ENCODE measurements at regions not wholly inside any gene's neighbourhood (a gene's known extent, or its start where the extent isn't known, plus 50 kb on each side); places are given as distances from the start of the nearest gene placed in this dataset.

GRCh38 chr4:185999207-185999606 is 69.7 kb upstream of the TLR3 start:
- TF ChIP-seq EZH2phosphoT487 (IDR thresholded peaks at IDR 0.05; ENCODE audit: insufficient read depth, low read depth), result no peak
- no peak for TF ChIP-seq EZH2 (IDR thresholded peaks at IDR 0.05; ENCODE audit: insufficient read depth, poor library complexity, severe bottlenecking)

Measured in GM23248 (cell line).